CD4-positive, alpha-beta T cell (primary cell): ENCODE measurements at regions not wholly inside any gene's neighbourhood (a gene's known extent, or its start where the extent isn't known, plus 50 kb on each side); places are given as distances from the start of the nearest gene placed in this dataset.

ENCODE experiments used
- ATAC-seq: fragments of 200-7000 bp; cut with Tn5 transposase; one replicate; pipeline ENCODE4 v1.10.0; 2022; ENCODE audit warnings: mild to moderate bottlenecking; ENCODE audit not compliant: poor library complexity
- CTCF ChIA-PET: fragments of 350-600 bp; sonication (Branson Sonifier 250); formaldehyde crosslinking; loops from one replicate; lab custom pipeline; 2021; ENCODE audit warnings: antibody characterized with exemption, inconsistent platforms; lab: Charles Lee
- POLR2A ChIA-PET: fragments of 350-600 bp; sonication (Branson Sonifier 250); formaldehyde crosslinking; loops from one replicate; lab custom pipeline; 2021; ENCODE audit warnings: antibody characterized with exemption, inconsistent platforms; lab: Charles Lee
- DNase-seq, 14 experiments: peaks; one replicate each; pipeline ENCODE4 v3.0.0-alpha.2; 2013 to 2020; ENCODE audit warnings: mixed read lengths in 2 of 14
- H3K27ac ChIP-seq, 2 donors: one replicate each; pipeline versions ENCODE4 v1.5.1 to v1.7.0; 2013; ENCODE audit warnings: low read length in 2 of 2, low read depth in 1 of 2, mild to moderate bottlenecking in 1 of 2
- H3K27me3 ChIP-seq, 2 experiments: 1 replicate in 1 of 2; 2 replicates in 1 of 2; pipeline versions ENCODE4 v1.6.1 to v1.7.0; 2013; ENCODE audit warnings: low read length in 2 of 2, control low read depth in 1 of 2, mild to moderate bottlenecking in 1 of 2, moderate library complexity in 1 of 2; ENCODE audit not compliant: insufficient read depth in 2 of 2, control insufficient read depth in 1 of 2
- H3K36me3 ChIP-seq: one replicate; pipeline ENCODE4 v1.6.1; 2013; ENCODE audit warnings: low read length, control low read depth; ENCODE audit not compliant: insufficient read depth
- H3K4me1 ChIP-seq: one replicate; pipeline ENCODE4 v1.6.1; 2013; ENCODE audit warnings: low read length, control low read depth; ENCODE audit not compliant: insufficient read depth
- H3K4me3 ChIP-seq: one replicate; pipeline ENCODE4 v1.5.1; 2013; ENCODE audit warnings: mild to moderate bottlenecking, low read length, moderate library complexity
- H3K9me3 ChIP-seq, 2 experiments: 1 replicate in 1 of 2; 2 replicates in 1 of 2; pipeline versions ENCODE4 v1.6.1 to v1.7.0; 2013; ENCODE audit warnings: low read length in 2 of 2, mild to moderate bottlenecking in 2 of 2, control low read depth in 1 of 2, moderate library complexity in 1 of 2; ENCODE audit not compliant: control insufficient read depth in 1 of 2, insufficient read depth in 1 of 2
- H3K27ac Mint-ChIP-seq: one replicate; pipeline ENCODE4 v1.8.0; 2020; ENCODE audit warnings: mixed read lengths
- H3K27me3 Mint-ChIP-seq: one replicate; pipeline ENCODE4 v1.8.0; 2021; ENCODE audit warnings: mixed read lengths
- H3K36me3 Mint-ChIP-seq: one replicate; pipeline ENCODE4 v1.8.0; 2021; ENCODE audit warnings: low read depth, mixed read lengths
- H3K4me1 Mint-ChIP-seq: one replicate; pipeline ENCODE4 v1.8.0; 2021; ENCODE audit warnings: low read depth, mixed read lengths
- H3K4me3 Mint-ChIP-seq: one replicate; pipeline ENCODE4 v1.8.0; 2020; ENCODE audit warnings: mild to moderate bottlenecking, mixed read lengths
- H3K9me3 Mint-ChIP-seq: one replicate; pipeline ENCODE4 v1.8.0; 2020; ENCODE audit warnings: mixed read lengths
- CTCF ChIP-seq: fragments of 200-600 bp; IDR thresholded peaks from one replicate; pipeline ENCODE4 v1.8.0; 2022; ENCODE audit warnings: antibody characterized with exemption, mild to moderate bottlenecking
- intact Hi-C, 2 experiments: fragments of 100-400 bp; cut with DNase I in 1 of 2; cut with micrococcal nuclease in 1 of 2; formaldehyde crosslinking; loops; one replicate each; pipeline versions ENCODE4 v1.15.1 to v1.9.0; 2023 to 2025; cut with DNase I, micrococcal nuclease

DNA sequence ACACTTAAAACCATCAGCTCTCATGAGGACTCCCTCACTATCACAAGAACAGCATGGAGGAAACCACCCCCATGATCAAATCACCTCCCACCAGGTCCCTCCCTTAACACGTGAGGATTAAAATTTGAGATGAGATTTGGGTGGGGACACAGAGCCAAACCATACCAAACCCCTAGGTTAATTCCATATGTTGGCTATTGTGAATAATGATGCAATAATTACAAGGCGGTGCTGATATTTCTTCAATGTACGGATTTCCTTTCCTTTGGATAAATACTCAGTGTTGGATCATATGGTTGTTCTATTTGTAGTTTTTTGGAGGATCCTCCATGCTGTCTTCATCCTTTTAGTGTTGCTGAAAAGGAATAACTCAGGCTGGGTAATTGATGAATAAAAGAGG, 652.1 kb upstream of the PKDCC start:
- Histone ChIP-seq H3K27ac (no peak overlapping the region), H3K4me3 (no peak overlapping the region), H3K36me3 (no peaks in the 10 kb centered on the region), H3K9me3 (no peaks in the 10 kb centered on the region), H3K27me3 (no peaks in the 10 kb centered on the region), H3K4me1 (no peaks in the 10 kb centered on the region)
- ChIA-PET CTCF (no interaction called here), POLR2A (no interaction called here)
- intact Hi-C loops = no loop called here
- H3K4me3 Mint-ChIP-seq = no peak overlapping the region
- no peak for DNase-seq
- H3K27me3 Mint-ChIP-seq = no peaks in the 10 kb centered on the region
- H3K9me3 Mint-ChIP-seq = no peaks in the 10 kb centered on the region
- no peak overlapping the region for H3K27ac Mint-ChIP-seq
- no peaks in the 10 kb centered on the region for H3K36me3 Mint-ChIP-seq
- H3K4me1 Mint-ChIP-seq = no peaks in the 10 kb centered on the region
- TF ChIP-seq CTCF = no peak
- no peak for ATAC-seq

DNA sequence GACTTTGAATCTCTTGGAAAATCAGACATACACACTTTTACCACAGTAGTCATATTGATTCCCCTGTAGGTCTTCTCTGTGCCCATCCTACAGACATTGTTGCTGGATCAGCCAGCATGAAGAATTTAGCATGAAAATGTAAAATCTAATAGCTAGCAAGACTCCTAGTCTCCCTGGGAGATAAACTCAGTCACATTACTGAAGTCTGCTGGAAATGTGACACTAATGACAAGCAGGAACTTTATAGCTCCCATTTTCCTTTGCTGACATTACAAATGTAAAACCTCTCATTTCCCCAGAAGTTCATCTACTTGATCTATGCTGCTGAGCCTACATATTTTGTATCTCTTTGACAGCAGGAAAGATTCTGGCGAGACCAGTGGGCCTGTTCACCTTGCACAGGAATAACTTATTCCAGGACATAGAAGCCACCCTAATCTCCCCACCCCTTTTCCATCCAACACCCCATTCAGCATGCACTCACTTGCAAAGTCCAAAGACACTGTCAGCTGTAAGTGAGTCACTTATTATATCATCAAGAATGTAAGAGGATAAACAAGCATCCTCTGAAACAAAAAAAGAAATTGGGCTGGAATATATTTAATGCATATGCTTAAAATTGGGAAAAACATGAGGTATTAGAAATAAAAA, 648.3 kb upstream of the PKDCC start:
- Histone ChIP-seq H3K36me3 (no peaks in the 10 kb centered on the region), H3K4me3 (no peak overlapping the region), H3K27me3 (no peaks in the 10 kb centered on the region), H3K9me3 (no peaks in the 10 kb centered on the region), H3K4me1 (no peaks in the 10 kb centered on the region), H3K27ac (no peak overlapping the region)
- no peaks in the 10 kb centered on the region for H3K4me1 Mint-ChIP-seq
- DNase-seq (no peak), ATAC-seq (no peak)
- no peak for TF ChIP-seq CTCF
- H3K4me3 Mint-ChIP-seq = no peak overlapping the region
- ChIA-PET CTCF (no interaction called here), POLR2A (no interaction called here)
- no peaks in the 10 kb centered on the region for H3K27me3 Mint-ChIP-seq
- intact Hi-C loops = no loop called here
- no peaks in the 10 kb centered on the region for H3K9me3 Mint-ChIP-seq
- H3K36me3 Mint-ChIP-seq = no peaks in the 10 kb centered on the region
- H3K27ac Mint-ChIP-seq = no peak overlapping the region

DNA sequence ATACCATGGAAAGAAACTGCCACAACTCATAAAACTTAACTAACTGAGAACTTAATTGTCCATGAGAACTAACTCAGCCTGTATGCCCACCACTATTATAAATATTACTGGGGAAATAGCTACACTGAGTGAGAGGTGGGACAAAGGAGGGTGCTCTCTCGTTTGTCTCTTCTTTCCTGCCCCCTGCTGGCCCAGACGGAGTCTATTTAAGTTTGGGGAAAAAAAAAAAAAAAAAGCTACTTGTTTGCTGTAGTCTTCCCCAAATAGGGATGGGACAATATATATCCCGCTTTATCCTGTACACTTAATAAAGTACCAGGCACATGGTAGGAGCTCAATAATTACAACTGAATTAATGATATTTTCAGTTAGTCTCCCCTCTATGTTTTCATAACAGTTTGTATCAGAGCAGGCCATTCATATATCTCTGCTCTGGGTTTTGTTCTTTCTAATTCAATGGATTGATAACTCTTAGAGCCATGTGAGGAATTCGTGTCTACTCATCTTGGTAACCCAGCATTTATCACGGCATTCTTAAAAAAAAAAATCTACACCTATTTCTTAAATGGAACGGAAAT, 647.6 kb upstream of the PKDCC start:
- Mint-ChIP-seq H3K27ac (no peak overlapping the region), H3K27me3 (no peaks in the 10 kb centered on the region), H3K4me3 (no peak overlapping the region), H3K36me3 (no peaks in the 10 kb centered on the region), H3K9me3 (no peaks in the 10 kb centered on the region), H3K4me1 (no peaks in the 10 kb centered on the region)
- Histone ChIP-seq H3K4me1 (no peaks in the 10 kb centered on the region), H3K27me3 (no peaks in the 10 kb centered on the region), H3K4me3 (no peak overlapping the region), H3K36me3 (no peaks in the 10 kb centered on the region), H3K27ac (no peak overlapping the region), H3K9me3 (no peaks in the 10 kb centered on the region)
- ATAC-seq = no peak
- POLR2A ChIA-PET = no interaction called here
- TF ChIP-seq CTCF = no peak
- CTCF ChIA-PET = no interaction called here
- no peak for DNase-seq
- intact Hi-C loops = no loop called here
